ENCODE measurements at regions not wholly inside any gene's neighbourhood (a gene's known extent, or its start where the extent isn't known, plus 50 kb on each side); places are given as distances from the start of the nearest gene placed in this dataset.
"Not testable (repeated sequence)": the region's sequence is repeated elsewhere in the genome, so short reads cannot be mapped to it uniquely, and the experiment has no call there.

- no peak for DNase-seq (ENCODE audit: low spot score)
- no peak for TF ChIP-seq CTCF (IDR thresholded peaks at IDR 0.05)
- H3K4me3 ChIP-seq = no peak overlapping the region
- no peak overlapping the region for H3K27ac ChIP-seq
Observed at GRCh38 chr5:91494447-91494996, 111.4 kb upstream of the ARRDC3 start.

- Histone ChIP-seq H3K27ac (no peak overlapping the region), H3K4me3 (no peak overlapping the region)
- no peak for DNase-seq (ENCODE audit: low spot score)
- TF ChIP-seq CTCF (IDR thresholded peaks at IDR 0.05) = no peak
Observed at GRCh38 chr5:91493086-91493485, 110.0 kb upstream of the ARRDC3 start.

- DNase-seq (ENCODE audit: low spot score) = no peak
- Histone ChIP-seq H3K27ac (no peak overlapping the region), H3K4me3 (no peak overlapping the region)
- no peak for TF ChIP-seq CTCF (IDR thresholded peaks at IDR 0.05)
Observed at GRCh38 chr5:91491229-91491628, 108.1 kb upstream of the ARRDC3 start.

GRCh38 chr5:91490316-91490715 lies 107.2 kb upstream of the ARRDC3 start:
- DNase-seq (ENCODE audit: low spot score) = no peak
- Histone ChIP-seq H3K4me3 (no peak overlapping the region), H3K27ac (no peak overlapping the region)
- TF ChIP-seq CTCF (IDR thresholded peaks at IDR 0.05) = no peak

GRCh38 chr5:91487420-91487819 lies 104.3 kb upstream of the ARRDC3 start:
- DNase-seq (ENCODE audit: low spot score) = no peak
- Histone ChIP-seq H3K27ac (no peak overlapping the region), H3K4me3 (no peak overlapping the region)
- TF ChIP-seq CTCF (IDR thresholded peaks at IDR 0.05) = no peak

GRCh38 chr5:91486638-91487037 lies 103.5 kb upstream of the ARRDC3 start:
- H3K27ac ChIP-seq = no peak overlapping the region
- H3K4me3 ChIP-seq = no peak overlapping the region
- no peak for DNase-seq (ENCODE audit: low spot score)
- TF ChIP-seq CTCF (IDR thresholded peaks at IDR 0.05) = no peak

GRCh38 chr5:91484662-91485061 lies 101.5 kb upstream of the ARRDC3 start:
- no peak overlapping the region for H3K4me3 ChIP-seq
- TF ChIP-seq CTCF (IDR thresholded peaks at IDR 0.05) = no peak
- no peak overlapping the region for H3K27ac ChIP-seq
- DNase-seq (ENCODE audit: low spot score) = no peak

- not testable (repeated sequence) for H3K27ac ChIP-seq; DNase-seq (ENCODE audit: low spot score); H3K4me3 ChIP-seq
Observed at GRCh38 chr5:91479376-91479775, 96.3 kb upstream of the ARRDC3 start.
